ENCODE measurements at regions not wholly inside any gene's neighbourhood (a gene's known extent, or its start where the extent isn't known, plus 50 kb on each side); places are given as distances from the start of the nearest gene placed in this dataset.

DNA sequence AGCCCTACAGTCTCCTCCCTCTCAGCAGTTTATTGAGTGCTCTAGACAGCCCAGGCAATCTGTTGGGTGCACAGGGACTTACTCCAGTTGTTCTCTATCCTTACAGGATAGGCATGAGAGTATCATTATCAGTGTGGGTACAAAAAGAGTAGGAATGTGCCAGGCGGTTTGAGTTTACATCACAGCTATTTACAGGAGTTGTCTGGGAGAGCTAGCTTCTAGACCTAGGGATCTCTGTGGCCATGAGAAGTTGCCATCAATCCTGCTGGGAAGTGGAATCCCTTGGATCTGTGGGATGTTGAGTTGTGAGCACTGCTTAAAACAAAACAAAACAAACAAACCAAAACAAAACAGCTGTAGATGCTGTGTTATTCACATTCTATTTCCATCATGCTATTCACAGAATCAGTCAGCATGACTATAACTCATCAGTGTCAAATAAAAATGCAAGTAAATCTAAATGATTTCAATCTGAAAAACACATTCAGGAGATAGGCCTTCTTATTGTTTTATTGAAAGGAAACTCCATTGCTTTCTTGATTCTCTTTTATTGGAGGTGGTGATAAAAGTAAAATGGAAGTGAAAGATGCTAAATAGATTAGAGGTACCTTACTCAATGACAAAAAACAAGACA is 552.4 kb upstream of the ZNF608 start:
- H3K4me2 ChIP-seq (ENCODE audit: insufficient read depth, low read length): no peak overlapping the region
- H2AFZ ChIP-seq (ENCODE audit: low read depth, low read length): no peak overlapping the region
- no peaks in the 10 kb centered on the region for H3K36me3 ChIP-seq (ENCODE audit: control insufficient read depth in 2 of 2, extremely low read depth in 1 of 2, insufficient read depth in 2 of 2, low read length in 2 of 2)
- H3K4me1 ChIP-seq (ENCODE audit: control insufficient read depth, extremely low read depth, insufficient read depth, low read length): peaks cover 4% of the 10 kb centered on the region
- H4K20me1 ChIP-seq (replicated peaks; ENCODE audit: control insufficient read depth, extremely low read depth, insufficient read depth, low read length): no peaks in the 10 kb centered on the region
- dilution Hi-C loops (cut with MboI; ENCODE audit: extremely low pct_ligation_motif_present, low sequenced_read_pairs) (no loop called here), intact Hi-C loops (cut with micrococcal nuclease) (no loop called here)
- peak overlapping the region; percentile 1 for H3K27ac ChIP-seq (ENCODE audit: insufficient read depth, low read depth, low read length)
- DNase-seq (ENCODE audit: low read depth, low spot score): no peak
- POLR2A ChIA-PET: no interaction called here
- no peaks in the 10 kb centered on the region for H3K27me3 ChIP-seq (ENCODE audit: control insufficient read depth in 2 of 2, insufficient read depth in 2 of 2, low read length in 2 of 2)
- CTCF ChIA-PET: no interaction called here
- H3K79me2 ChIP-seq (ENCODE audit: control insufficient read depth, insufficient read depth, low read length): no peaks in the 10 kb centered on the region
- H3K4me3 ChIP-seq (replicated peaks in 1 of 3; ENCODE audit: insufficient read depth in 1 of 3, low read depth in 1 of 3, low read length in 3 of 3): no peak overlapping the region
- no peaks in the 10 kb centered on the region for H3K9me1 ChIP-seq (replicated peaks; ENCODE audit: control insufficient read depth, extremely low read depth, insufficient read depth, low read length)
- no peak overlapping the region for H3K9ac ChIP-seq (replicated peaks; ENCODE audit: extremely low read depth, insufficient read depth, low read length)
- no peak for TF ChIP-seq POLR2AphosphoS5 (IDR thresholded peaks at IDR 0.05; ENCODE audit: insufficient read depth, low read depth, low read length)
- no peak for TF ChIP-seq FOS (IDR thresholded peaks at IDR 0.05; ENCODE audit: borderline replicate concordance, insufficient read depth, low read length)
- TF ChIP-seq, protein P1, sequence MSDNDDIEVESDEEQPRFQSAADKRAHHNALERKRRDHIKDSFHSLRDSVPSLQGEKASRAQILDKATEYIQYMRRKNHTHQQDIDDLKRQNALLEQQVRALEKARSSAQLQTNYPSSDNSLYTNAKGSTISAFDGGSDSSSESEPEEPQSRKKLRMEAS (IDR thresholded peaks at IDR 0.05; ENCODE audit: insufficient read depth, insufficient read length): no peak
- BruUV-seq (replicated peaks): no TSS peak
- H3K9me3 ChIP-seq (replicated peaks; ENCODE audit: control insufficient read depth, insufficient read depth, low read length): no peaks in the 10 kb centered on the region
- no peak for FAIRE-seq

DNA sequence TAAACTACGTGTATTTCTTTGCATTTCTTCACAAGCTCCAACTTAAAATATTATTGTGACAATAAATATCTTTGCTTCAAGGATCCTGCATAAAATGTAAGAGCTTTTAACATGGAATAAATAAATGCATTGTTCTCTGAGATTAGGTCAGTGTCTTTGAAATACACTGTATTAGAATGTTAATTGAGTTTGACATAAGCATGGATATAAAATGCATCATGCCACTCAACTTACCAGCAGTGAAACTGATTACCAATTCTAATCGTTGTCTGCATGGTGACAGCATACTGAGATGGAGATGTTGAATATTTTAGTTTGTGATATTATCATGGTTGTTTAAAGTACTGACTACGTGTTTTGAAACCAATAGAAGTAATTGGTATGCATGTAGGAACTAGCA is 555.3 kb upstream of the ZNF608 start:
- Histone ChIP-seq H3K27me3 (ENCODE audit: control insufficient read depth in 2 of 2, insufficient read depth in 2 of 2, low read length in 2 of 2) (no peaks in the 10 kb centered on the region), H3K4me2 (ENCODE audit: insufficient read depth, low read length) (no peak overlapping the region), H4K20me1 (replicated peaks; ENCODE audit: control insufficient read depth, extremely low read depth, insufficient read depth, low read length) (no peaks in the 10 kb centered on the region), H3K9me3 (replicated peaks; ENCODE audit: control insufficient read depth, insufficient read depth, low read length) (no peaks in the 10 kb centered on the region), H3K4me3 (replicated peaks in 1 of 3; ENCODE audit: insufficient read depth in 1 of 3, low read depth in 1 of 3, low read length in 3 of 3) (no peak overlapping the region), H3K4me1 (ENCODE audit: control insufficient read depth, extremely low read depth, insufficient read depth, low read length) (no peaks in the 10 kb centered on the region), H3K36me3 (ENCODE audit: control insufficient read depth in 2 of 2, extremely low read depth in 1 of 2, insufficient read depth in 2 of 2, low read length in 2 of 2) (no peaks in the 10 kb centered on the region), H3K9ac (replicated peaks; ENCODE audit: extremely low read depth, insufficient read depth, low read length) (no peak overlapping the region), H3K9me1 (replicated peaks; ENCODE audit: control insufficient read depth, extremely low read depth, insufficient read depth, low read length) (no peaks in the 10 kb centered on the region), H3K79me2 (ENCODE audit: control insufficient read depth, insufficient read depth, low read length) (no peaks in the 10 kb centered on the region), H3K27ac (ENCODE audit: insufficient read depth, low read depth, low read length) (no peak overlapping the region), H2AFZ (ENCODE audit: low read depth, low read length) (no peak overlapping the region)
- ChIA-PET CTCF (interaction anchor here (0.9 to 1.4 kb wide), 3 partner anchors 9 to 15 kb away, joined by 3 to 5 read pairs (median 4); no protein-coding TSS in a partner anchor), POLR2A (no interaction called here)
- TF ChIP-seq POLR2AphosphoS5 (IDR thresholded peaks at IDR 0.05; ENCODE audit: insufficient read depth, low read depth, low read length) (no peak), JUN (IDR thresholded peaks at IDR 0.05; ENCODE audit: borderline replicate concordance, insufficient read depth, insufficient read length, low read depth) (no peak)
- TF ChIP-seq, protein P2, sequence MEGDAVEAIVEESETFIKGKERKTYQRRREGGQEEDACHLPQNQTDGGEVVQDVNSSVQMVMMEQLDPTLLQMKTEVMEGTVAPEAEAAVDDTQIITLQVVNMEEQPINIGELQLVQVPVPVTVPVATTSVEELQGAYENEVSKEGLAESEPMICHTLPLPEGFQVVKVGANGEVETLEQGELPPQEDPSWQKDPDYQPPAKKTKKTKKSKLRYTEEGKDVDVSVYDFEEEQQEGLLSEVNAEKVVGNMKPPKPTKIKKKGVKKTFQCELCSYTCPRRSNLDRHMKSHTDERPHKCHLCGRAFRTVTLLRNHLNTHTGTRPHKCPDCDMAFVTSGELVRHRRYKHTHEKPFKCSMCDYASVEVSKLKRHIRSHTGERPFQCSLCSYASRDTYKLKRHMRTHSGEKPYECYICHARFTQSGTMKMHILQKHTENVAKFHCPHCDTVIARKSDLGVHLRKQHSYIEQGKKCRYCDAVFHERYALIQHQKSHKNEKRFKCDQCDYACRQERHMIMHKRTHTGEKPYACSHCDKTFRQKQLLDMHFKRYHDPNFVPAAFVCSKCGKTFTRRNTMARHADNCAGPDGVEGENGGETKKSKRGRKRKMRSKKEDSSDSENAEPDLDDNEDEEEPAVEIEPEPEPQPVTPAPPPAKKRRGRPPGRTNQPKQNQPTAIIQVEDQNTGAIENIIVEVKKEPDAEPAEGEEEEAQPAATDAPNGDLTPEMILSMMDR (IDR thresholded peaks at IDR 0.05; ENCODE audit: extremely low read depth in 1 of 2, insufficient read depth in 1 of 2, low read depth in 1 of 2, low read length in 2 of 2): no peak
- intact Hi-C loops (cut with micrococcal nuclease) (no loop called here), dilution Hi-C loops (cut with MboI; ENCODE audit: extremely low pct_ligation_motif_present, low sequenced_read_pairs) (no loop called here)
- BruUV-seq (replicated peaks): no TSS peak
- FAIRE-seq (no peak), DNase-seq (ENCODE audit: low read depth, low spot score) (no peak)

All from endothelial cell of umbilical vein (primary cell).